GM12873 (cell line): ENCODE measurements at regions not wholly inside any gene's neighbourhood (a gene's known extent, or its start where the extent isn't known, plus 50 kb on each side); places are given as distances from the start of the nearest gene placed in this dataset.

Experiments
- TF ChIP-seq, protein P1 (sequence below): IDR thresholded peaks from 2 replicates; pipeline ENCODE4 v1.5.1; 2012; ENCODE audit warnings: low read depth, mild to moderate bottlenecking, moderate library complexity, low read length, control low read depth; ENCODE audit not compliant: insufficient read depth; ENCODE audit errors: missing control alignments

DNA sequence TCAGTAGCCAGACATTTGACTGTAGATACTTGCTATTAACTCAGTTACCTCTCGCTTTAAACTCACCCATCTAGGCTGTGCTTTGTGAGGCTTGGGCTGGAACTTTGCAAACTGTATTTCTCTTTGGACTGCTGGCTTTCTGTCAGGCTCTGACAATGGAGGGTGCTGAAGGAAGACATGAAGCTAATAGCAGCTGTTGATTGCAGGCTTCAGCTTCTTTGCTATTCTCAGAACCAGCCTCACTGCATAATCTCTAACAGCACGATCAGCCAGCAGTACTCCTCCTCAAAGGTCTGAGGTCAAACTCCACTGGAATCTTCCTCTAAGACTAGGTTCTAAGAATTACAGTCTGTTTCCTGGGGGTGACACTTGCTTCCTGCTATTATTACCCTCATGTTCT lies 295.6 kb downstream of the ZBBX start:
- TF ChIP-seq, protein P1, sequence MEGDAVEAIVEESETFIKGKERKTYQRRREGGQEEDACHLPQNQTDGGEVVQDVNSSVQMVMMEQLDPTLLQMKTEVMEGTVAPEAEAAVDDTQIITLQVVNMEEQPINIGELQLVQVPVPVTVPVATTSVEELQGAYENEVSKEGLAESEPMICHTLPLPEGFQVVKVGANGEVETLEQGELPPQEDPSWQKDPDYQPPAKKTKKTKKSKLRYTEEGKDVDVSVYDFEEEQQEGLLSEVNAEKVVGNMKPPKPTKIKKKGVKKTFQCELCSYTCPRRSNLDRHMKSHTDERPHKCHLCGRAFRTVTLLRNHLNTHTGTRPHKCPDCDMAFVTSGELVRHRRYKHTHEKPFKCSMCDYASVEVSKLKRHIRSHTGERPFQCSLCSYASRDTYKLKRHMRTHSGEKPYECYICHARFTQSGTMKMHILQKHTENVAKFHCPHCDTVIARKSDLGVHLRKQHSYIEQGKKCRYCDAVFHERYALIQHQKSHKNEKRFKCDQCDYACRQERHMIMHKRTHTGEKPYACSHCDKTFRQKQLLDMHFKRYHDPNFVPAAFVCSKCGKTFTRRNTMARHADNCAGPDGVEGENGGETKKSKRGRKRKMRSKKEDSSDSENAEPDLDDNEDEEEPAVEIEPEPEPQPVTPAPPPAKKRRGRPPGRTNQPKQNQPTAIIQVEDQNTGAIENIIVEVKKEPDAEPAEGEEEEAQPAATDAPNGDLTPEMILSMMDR = no peak

DNA sequence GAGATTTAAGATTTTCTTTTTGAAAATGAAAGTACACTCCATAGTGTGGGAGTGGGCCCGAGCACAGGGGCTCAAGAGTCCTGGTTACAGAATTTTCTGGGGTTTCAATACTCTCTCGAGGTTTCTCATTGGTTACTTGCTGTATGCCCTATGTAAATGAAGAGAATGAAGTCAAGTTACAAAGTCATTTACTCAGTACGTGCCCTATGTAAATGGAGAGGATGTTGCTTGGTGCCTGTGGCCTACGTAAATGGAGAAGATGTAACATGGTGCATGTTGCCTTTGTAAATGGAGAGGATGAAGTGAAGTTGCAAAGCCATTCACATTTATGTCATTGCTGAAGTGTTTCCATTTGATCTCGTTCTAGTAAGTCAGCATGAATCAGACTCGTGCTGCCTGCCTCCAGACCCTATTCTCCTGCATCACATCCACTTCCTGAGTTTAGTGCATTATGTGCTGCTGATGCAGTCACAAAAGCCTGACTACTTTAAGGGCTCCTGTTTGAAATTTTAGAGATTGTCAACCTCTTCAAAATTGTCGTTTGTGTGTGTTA lies 302.0 kb downstream of the ZBBX start:
- TF ChIP-seq, protein P1 = no peak

DNA sequence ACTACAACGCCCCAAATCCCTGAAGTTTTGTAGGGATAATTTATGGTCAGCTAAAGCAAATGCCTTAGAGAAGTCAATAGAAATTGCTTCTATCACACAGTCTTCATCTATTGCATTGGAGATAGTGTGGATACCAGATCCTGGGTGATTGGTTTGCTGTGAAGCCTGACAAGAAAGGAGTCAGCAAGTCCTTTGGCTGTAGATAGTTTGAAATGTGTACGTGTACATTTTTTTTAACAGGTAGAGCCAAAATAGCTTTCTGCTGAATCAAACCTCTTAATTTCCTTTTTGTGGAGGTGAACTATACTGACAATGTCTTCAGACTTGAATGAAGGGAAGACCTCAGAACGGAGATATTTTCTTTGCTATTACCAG lies 312.3 kb downstream of the ZBBX start:
- TF ChIP-seq, protein P1 = no peak

DNA sequence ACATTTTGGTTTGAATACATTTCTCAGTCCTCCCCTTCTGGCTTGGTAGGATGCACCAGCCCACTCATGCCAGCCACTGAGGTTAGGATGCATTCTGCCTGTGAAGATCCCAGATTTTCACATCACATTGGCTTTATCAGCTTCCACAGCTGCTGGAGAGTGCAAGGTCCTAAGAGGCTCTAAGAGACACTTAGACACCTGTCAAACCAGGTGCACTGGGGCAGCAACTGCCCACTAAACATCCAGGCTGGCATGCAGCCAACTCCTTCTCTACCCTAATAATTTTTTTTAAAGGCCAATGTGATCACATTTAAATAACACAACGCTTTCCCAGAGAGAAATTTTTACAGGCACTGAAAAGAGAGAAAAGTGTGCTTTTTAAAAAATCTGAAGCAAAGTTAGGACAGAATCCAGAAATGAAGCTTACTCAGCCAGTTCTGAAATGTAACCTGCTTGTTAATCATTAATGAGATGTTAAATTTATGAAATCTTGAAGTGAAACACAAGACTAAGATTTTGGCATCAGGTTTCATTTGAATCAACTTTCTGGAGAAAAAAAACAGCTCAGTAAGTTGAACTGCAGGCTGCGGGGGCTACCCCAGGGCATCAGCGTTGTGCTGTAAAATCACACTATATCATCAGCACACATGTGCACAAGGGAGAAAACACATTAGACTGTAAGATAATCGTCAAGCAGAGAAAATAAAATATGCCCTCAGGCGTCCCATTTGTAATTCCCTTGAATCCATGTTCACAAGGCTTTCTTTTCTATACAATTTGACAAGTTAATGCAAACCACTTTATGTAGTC lies 312.9 kb downstream of the ZBBX start:
- TF ChIP-seq, protein P1 = no peak

DNA sequence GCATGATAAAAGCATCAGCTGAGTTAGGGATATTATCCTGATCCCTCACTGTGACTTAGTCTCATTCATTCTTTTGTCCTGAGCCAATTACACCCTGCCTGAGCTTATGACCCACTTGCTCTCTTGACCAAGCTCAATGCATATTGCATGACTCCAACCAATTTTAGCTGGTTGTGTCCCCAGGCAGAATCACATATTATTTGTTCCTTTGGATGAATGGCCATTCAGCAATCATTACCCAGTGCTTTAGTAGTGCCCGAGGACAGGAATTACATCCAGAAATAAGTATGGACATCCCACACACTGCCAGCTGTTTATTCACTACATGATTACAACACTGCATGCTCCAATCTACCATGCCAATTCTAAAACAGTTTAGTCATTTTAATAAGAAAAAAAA lies 322.5 kb downstream of the ZBBX start:
- TF ChIP-seq, protein P1 = no peak

DNA sequence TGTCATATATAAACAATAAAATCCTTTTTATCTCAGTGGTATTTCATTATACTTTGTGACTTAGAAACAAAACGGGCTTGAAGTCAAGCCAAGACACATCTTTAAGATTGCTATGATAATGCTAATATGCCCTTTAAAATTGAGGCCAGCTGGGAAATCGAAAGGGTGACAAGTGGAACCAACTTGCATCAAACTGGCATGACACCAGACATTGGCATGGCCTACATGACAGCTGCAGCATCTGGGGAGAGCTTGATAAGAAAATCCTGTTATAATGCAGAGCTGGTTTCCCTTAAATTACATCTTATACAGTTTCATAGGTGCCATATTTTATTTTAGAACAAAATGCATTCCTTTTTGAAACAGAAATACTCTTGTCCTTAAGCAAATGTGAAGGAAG lies 325.2 kb downstream of the ZBBX start:
- TF ChIP-seq, protein P1 = no peak

DNA sequence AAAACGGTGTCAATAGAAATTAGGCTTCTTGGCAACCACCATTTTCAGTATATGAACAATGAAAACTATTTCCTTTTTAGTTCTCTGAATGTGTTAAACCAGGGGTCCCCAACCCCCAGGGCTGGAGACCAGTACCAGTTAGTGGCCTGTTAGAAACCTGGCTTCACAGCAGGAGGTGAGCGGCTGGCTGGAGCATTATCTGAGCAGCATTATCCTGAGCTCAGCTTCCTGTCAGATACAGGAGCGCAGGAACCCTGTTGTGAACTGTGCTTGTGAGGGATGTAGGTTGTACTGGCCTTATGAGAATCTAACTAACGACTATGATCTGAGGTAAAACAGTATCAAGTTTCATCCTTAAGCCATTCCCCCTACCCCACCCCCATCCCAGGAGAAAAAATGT lies 328.7 kb downstream of the ZBBX start:
- TF ChIP-seq, protein P1 = no peak
